Activated CD8-positive, alpha-beta memory T cell treated with anti-CD3 and anti-CD28 coated beads for 24 hours (primary cell): ENCODE measurements at regions not wholly inside any gene's neighbourhood (a gene's known extent, or its start where the extent isn't known, plus 50 kb on each side); places are given as distances from the start of the nearest gene placed in this dataset.

Source experiments
- DNase-seq: peaks from one replicate; pipeline ENCODE4 v3.0.0-alpha.2; 2020

DNA sequence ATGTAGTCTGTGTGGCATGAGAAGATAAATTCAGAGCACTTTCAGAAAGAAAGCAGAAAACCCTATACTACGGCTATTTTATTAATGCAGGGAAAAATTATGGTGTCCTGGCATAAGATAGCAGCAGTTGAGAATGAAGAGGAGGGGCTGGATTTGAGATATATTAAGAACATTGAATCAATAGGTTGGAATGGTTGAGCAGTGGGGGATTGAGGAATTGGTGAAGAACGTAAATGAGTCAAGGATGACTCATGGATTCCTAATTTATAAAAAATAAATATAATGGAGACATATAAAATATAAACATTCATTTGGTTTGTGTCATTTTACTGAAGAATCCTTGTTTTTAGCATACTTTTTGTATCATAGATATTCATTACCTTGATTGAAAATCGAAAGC lies 234.3 kb upstream of the ADAMTS5 start:
- no peak for DNase-seq

DNA sequence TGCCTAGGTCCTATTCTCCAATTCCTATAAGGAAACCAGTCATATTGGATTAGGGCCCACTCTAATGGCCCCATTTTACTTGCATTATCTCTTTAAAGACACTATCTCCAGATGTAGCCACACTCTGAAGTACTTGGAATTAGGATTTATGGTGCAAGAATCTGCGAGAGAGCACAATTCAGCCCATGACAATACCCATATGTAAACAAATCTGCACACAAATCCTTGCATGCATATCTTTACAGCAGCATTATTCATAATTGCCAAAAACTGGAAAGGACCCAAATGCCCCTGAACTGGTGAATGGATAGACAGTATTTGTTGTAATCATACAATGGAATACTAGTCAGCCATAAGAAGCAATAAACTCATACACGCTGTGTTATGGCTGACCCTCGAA lies 229.8 kb upstream of the ADAMTS5 start:
- no peak for DNase-seq

DNA sequence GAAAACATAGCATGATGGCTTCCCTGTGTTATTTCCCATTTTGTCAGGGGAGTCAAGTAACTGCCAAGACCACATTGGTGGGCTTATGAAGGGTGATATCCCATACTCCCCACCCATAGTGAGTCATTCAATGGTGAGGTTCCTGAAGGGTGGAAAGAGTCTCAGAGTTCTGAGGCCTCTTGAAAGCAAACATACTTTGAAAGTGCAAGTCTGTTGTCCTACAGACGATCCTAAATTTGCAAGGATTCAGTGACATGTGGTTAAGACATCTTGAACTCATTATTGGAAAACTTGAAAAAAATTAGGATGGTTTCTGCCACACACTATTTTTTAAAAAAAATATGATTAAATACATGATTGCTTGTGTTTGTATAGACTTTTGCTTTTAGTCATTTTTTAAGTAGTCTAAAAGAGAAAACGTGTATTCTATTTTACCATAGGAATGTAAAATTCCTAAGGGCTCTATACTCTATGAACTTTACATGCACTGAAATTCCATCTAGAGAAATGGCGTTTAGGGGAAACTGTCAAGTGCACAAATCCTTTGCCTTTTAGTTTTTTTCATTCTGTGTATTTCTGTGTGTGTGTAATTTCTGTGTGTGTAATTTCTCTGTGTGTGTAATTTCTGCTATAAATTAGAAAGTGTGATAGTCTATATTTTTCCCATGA lies 225.5 kb upstream of the ADAMTS5 start:
- DNase-seq: no peak

DNA sequence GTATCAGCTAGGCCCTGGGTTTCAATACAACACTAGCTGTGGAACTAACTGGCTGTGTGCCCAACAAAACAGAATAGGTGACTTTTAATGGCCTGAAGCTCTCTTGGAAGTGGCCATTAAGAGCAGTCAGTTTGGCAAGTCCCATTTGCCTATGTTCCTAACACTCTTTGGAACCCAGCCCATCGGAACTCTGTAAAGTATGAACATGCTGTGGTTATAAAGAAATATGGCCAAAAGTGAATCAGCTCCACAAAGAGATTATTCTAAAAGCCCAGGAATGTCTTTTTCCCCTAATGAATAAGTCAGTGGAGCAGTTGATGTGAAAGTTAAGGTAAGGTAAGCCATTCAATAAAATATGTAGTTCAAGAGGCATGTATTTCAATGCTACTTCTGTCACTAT lies 223.7 kb upstream of the ADAMTS5 start:
- DNase-seq: no peak

DNA sequence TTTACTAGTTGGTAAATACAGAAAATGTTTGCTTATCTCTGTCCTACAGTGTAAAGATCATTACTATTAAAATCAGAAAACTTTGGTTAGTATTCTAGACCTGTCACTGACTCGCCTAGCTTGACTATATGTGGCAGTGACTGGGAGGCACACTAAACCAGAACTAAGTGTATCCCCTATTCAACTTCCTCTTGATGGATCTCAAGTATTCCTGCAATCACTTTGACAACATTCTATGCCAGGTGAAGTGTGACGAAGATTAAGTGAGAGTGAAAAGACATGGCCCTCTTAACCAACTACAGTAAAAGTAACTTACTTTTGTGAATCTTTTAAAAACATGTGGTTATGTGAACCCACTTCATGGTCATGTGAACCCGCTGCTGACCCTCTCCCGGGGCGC lies 223.0 kb upstream of the ADAMTS5 start:
- no peak for DNase-seq

DNA sequence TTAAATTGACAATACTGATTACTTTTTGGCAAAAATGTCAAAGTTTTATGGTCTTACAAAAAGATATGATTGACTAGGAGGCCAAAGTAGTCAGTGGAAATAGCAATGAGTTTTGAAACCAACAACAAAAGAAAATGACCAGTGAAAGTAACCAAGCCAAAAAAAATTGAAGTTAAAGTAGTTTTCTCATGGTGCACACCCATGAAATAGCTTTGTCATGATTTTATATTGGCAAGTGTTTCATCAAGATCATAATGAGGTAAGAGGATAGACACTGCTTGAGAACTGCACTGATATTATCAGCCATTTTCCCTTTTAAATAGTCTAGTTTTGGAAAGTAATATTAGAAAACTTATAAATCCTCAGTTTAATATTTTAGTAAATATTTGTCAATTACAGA lies 206.2 kb upstream of the ADAMTS5 start:
- DNase-seq: no peak

DNA sequence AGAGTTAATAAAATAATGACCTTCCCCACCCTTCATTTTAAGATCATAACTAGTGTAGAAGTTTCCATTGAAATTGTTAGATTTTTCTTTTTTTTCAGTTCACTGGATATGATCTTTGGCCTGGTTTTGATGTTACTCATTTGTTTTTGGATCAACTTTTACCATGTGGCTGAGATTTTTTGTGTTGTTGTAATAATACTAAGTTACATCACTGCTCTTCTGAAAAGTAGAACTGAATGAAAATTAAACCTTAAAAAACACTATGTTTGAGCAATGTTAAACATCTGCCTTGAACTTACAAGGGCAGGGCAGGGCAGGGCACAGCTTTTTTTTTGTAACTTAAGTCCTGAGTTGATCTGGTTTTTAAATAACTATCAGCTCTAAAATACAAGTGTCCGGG lies 204.8 kb upstream of the ADAMTS5 start:
- no peak for DNase-seq

DNA sequence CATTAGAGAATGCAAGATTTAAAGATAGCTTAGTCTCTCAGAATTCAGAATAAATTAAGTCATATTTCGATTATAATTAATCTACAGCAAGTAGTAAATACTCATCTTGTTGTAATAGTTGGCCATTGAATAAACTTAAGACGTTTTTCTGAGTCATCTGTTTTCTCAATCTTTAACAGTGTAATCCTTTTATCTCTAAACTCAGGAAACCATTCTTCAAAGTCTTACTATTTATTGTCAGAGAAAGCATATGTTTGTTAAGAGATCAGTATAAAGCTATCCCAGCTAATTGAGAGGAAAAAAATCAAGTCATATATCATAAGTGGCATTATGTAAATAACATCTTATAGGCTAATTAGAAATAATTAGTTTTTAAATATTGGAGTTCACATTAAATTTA lies 201.2 kb upstream of the ADAMTS5 start:
- no peak for DNase-seq

DNA sequence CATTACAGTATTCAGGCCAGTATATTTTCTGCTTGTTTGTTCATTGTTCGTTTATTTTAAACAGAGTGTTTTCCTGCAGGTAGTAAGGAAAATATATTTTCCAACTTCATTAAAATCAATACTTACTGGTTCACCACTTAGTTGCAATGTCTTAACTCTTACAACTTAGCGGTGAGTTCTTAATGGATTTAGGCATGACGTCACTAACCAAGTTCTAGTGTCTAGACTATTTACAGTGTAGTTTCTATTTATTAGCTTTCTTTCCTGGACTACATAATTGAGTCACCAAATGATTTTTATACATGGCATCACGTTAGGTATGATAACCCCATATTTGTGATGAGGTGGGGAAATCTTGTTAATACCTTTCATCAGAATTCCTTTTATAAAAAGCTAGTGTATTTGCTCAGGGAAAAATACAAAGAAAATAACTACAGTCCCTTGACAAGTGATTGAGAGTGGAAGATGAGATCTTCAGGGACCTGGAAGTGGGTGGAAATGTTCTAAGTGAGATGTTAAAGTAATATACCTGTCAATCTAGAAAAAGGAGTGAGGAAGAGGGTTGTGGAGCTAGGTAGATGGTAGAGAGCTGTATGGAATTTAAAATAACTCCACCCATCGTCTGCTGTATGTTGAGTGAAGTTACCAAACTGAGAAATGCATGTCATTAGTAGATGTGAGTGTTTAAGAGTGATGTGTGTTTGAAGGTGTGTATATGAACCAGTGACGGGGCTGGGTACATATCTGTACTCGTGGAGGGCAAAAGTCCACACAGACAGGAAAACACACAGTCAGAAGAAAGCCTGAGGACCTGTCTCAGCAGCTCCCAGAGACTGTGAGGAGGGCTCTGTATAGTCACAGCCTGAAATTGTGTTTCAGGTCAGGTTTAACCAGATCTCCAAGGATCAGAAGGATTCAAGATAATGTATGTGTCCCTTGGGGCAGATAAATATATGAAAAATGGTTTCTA lies 197.6 kb upstream of the ADAMTS5 start:
- no peak for DNase-seq

DNA sequence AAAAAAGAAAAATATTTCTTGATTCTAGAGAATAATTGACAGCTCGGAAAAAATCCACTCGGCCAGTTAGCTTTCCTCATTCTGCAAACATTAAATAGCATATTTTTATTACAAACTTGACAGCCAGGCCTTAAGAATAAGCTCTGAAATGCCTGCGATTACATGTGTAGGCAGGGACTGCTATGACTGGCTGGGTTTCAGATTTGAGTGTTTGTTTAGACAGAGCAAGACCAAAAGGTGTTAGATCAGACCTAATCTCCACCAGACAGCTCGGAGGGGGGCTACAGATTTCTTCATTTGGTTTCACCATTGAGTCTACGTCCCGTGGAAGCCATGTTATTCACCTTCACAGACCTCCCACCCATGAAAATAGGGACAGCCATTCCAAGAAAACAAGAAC lies 192.1 kb upstream of the ADAMTS5 start:
- DNase-seq: no peak

DNA sequence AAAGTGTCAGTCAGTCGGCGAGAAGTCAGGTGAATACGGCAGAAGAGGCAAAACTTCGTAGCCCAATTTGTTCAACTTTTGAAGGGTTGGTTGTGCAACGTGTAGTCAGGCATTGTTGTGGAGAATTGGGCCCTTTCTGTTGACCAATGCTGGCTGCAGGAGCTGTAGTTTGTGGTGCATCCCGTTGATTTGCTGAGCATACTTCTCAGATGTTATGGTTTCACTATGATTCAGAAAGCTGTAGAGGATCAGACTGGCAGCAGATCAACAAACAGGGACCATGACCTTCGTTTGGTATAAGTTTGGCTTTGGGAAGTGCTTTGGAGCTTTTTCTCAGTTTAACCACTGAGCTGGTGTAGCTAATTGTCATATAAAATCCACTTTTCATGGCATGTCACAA lies 190.2 kb upstream of the ADAMTS5 start:
- DNase-seq: no peak

DNA sequence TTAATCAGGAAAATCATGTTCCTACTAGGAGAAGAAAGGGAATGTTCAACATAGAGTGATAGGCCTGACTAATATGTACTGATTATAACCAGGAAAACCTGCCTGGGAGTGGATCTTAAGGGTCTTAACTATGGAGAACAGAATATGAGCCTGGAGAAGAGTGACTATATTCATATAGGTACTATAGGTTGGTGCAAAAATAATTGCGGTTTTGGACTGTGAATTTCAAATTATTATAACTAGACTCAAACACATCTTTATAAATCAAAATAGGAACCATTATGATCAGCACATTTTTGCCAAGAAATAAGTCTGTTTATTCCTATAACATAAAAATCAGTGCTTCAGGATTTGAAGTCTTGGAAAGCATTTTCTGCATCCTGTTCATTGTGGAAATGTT lies 189.8 kb upstream of the ADAMTS5 start:
- no peak for DNase-seq

DNA sequence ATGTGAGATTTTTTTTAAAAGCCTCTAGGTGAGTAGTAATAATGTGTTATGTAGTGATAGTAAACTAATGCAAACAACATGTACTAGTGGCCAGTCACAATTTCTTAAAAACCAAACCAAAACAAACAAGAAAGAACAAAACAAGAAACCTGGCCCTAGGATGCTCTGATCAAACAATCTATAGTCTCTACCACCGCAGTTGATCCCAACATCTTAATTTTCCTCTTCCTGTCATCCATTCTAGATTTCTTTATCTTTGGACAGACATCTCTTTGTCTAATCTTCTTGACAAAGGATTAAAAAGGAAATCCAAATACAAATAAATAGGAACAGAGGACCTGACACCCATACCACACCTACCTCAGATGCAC lies 188.2 kb upstream of the ADAMTS5 start:
- DNase-seq: no peak

DNA sequence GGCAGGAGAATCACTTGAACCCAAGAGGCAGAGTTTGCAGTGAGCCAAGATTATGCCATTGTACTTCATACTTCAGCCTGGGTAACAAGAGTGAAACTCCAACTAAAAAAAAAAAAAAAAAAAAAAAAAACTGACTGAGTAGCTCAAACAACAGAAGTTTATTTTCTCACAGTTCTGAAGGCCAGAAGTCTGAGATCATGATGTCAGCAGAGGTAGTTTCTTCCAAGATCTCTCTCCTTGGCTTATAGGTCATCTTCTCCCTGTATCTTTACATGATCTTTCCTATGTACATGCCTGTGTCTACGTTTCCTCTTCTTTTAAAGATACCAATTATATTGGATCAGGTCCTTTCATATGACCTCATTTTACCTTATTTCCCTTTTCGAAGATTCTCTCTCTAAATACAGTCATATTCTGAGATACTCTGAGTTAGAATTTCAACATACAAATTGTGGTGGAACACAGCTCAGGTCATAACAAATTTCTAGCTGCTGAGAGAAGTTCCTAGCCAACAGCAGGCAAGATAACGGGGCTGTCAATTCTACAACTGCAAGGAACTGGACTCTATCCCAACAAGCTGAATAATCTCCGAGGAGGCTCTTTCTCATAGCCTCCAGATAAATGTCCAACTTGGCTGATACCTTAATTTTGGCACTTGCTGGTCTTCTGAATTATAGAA lies 187.7 kb upstream of the ADAMTS5 start:
- DNase-seq: no peak

DNA sequence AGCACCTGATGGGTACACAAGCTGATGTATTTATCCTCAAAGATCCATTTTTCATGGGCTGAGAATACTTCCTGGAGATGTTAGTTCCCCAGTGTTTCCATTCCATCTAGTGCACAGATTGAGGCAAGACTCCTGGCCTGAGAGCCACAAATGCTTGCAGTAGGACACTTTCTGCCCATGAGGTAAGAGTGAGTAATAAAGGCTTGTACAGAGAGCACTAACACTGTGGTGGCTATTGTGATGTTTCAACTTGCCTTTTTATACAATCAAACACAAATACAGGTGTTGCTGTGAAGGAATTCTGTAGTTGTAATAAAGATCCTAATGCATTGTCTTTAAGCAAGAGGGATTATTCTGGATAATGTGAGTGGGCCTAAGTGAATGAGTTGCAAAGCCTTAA lies 186.1 kb upstream of the ADAMTS5 start:
- no peak for DNase-seq

DNA sequence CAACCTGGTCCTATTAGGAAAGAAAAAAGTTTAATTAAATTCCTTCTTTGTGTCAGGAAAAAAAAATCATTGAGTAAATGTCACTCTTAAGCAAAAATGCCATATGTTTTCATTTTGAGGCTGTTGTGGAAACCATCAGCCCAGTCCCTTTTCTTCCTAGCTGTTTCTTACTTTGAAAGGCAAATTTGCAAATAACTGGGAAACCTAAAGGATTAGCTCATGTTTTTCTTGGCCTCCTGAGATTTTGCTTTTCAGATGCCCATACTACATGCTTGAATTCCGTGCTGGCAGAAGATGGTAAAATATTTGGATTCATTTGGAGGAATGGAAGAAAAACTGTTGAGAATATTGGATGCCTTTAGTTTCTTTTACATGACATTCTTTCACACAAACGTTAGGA lies 182.1 kb upstream of the ADAMTS5 start:
- DNase-seq: no peak

DNA sequence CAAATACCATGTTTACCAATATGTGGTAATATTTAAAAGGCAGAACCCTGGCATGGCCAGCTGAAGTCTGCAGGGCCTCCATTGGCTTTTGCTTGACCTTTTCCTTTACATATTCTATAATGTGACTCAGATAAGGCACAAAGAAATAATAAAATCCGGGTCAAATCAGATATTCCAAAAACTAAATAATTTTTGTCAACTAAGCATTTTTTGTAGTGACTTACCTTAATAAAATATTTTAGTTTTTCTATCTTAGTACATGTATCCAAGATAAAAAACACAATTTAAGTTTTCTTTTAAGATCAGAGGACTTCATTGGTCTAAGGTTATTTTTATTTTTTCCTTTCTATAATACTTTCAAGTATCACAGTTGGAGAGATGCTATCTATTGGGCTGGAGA lies 179.4 kb upstream of the ADAMTS5 start:
- no peak for DNase-seq

DNA sequence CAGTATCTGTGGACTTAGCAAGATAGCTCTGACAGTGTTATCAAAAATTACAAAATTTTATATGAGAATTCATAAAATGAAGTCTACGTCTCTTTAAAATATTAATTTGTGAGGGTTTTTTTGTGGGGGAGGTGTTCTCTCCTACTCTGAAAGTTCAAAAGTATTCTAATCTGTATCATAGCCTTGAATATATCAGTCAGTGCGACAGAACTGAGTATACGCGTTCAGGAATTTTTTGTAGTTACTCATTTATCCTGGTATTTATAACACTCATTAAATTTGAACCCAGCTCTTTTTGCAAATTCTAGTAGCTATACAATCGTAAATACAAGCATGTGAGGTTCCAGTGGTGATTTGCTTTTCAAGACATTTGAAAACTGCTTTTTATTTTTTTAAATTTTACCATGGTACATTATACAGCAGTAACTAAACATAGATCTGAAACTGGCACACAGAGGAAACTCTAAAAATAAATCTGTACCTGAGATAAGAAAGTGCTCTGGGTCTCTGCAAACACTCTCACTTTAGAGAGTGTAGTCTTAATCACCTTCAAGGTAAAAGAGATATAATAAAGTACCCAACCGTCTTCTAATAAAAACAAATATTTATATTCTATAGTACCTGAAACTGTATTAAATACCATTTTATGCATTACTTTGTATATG lies 178.4 kb upstream of the ADAMTS5 start:
- no peak for DNase-seq

DNA sequence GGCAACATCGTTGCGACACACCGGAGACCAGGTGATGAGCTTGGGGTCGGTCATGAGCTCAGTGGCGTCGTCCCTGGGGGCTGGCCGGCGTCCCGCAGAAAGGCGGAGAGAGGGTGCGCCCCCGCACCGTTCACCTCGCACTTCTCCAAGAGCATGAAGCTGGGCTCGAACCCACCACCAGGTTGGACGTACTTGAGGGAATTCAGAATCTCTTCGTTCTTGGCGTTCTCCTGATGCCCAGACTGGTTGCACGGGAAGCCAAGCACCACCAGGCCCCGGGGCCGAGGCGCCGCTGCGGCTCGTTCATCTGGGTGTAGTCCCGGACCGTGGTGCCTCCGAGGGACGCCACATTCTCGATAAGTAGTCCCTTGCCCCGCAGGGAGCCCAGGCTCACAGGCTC lies 176.6 kb upstream of the ADAMTS5 start:
- DNase-seq: no peak

DNA sequence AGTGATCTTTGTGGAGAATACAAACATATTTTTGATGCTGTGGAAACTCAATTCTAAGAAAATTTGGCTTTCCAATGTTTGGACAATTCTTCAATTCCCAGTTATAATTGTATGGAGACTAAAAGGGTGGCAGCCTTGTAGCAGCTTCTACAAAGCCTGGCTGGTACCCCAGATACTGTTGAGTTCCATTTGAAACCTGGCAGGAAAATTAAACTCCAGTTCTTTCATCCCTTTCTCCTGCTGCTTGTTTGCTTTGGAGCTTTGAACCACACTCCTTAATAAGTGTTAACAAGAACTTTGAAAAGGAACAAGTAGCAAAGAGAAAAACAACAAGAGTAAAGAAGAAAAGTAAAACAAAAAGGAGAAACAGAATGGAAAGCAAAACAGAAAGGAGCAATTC lies 172.6 kb upstream of the ADAMTS5 start:
- DNase-seq: no peak

DNA sequence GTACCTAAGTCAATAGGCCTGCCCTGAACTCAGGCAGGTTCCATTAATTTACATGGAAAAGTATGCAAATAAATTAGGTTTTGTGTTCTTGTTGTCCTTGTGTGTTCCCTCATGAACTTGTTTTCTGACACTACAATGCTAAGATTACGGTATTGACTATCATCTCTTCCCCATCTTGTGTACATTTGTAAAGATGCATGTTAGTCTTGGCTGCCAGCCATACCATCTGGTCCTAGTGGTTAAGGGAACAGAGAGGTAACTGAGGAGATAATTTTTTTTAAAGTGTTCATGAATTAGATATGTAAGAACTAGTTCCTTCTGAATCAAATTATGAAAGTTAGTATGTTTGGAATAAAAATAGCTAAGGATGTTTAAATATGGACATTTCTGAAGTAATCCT lies 167.6 kb upstream of the ADAMTS5 start:
- DNase-seq: no peak

DNA sequence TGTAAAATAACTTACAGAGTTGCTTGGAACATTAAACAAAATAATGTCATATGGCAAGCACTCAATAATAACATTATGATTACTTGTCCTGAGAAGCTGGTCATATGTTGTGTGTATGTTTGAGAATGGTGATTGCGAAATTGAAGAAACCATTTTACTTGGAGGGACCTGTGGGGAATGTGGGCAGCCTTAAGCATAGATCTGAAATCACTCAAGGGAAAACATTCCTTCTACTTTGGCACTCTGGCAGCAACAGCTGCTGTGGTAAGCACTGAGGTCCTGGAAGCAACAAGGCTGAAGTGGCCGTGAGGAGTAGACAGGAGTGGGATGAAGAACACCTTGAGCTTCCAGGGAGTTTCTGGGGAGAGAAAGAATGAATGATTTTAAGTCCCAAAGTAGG lies 165.4 kb upstream of the ADAMTS5 start:
- no peak for DNase-seq

DNA sequence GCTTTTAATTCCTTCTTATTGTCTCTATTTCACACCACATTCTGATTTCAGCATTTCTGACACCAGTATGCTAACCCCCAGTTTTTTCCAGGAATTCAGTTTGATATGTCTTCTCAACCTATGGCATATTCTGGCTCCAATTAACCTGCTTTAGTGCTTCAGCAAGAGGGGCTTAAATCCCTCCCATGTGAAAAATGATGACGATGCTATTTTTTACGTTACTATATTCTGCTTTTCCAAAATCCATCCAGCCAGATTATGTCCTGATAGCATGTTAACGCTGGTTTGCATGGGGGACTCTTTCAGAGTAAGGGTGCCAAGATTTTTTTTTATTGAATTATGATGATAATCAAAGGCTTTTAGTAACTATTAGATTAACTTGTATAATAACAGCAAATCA lies 163.3 kb upstream of the ADAMTS5 start:
- DNase-seq: no peak

DNA sequence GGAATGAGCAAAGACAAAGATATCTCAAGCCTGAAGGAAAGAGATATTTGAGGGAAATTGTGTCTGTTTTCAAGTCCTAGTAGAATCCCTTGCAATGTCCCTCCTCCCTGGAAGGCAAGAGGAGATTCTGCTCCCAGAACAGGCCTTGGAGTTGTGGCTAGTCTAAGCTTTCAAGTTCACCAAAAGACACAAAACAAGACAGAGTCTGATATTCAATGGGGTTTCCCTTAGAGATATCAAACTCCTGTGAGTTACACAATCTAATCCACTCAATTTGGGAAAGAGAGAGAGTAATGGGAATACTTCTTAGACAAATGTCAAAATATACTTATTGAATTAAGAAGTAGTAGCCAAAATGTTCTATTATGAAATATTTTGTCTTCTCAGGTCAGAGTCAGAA lies 162.8 kb upstream of the ADAMTS5 start:
- DNase-seq: no peak
